ENCODE measurements at regions not wholly inside any gene's neighbourhood (a gene's known extent, or its start where the extent isn't known, plus 50 kb on each side); places are given as distances from the start of the nearest gene placed in this dataset.

GRCh38 chr2:8125741-8126711 is 555.8 kb upstream of the ID2 start:
- no peak for TF ChIP-seq CTCF (IDR thresholded peaks at IDR 0.05 in 2 of 3, conservative IDR thresholded peaks at IDR 0.05 in 1 of 3; ENCODE audit: insufficient read depth in 2 of 3, low read depth in 1 of 3, low read length in 3 of 3)
- TF ChIP-seq, protein P1, sequence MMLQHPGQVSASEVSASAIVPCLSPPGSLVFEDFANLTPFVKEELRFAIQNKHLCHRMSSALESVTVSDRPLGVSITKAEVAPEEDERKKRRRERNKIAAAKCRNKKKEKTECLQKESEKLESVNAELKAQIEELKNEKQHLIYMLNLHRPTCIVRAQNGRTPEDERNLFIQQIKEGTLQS (IDR thresholded peaks at IDR 0.05): no peak
- TF ChIP-seq, protein P1 (CRISPR knock-in tag; conservative IDR thresholded peaks at IDR 0.05): no peak
- TF ChIP-seq MLX (CRISPR knock-in tag; conservative IDR thresholded peaks at IDR 0.05): no peak
- no peak for TF ChIP-seq POLR2AphosphoS5 (IDR thresholded peaks at IDR 0.05; ENCODE audit: control insufficient read depth, insufficient read depth, low read depth, low read length)
- no peak for TF ChIP-seq PKNOX1 (IDR thresholded peaks at IDR 0.05)
- TF ChIP-seq RB1 (IDR thresholded peaks at IDR 0.05; ENCODE audit: low read depth): no peak
- TF ChIP-seq ZNF518B (CRISPR knock-in tag; IDR thresholded peaks at IDR 0.05): no peak
- TF ChIP-seq TFAM (CRISPR knock-in tag; conservative IDR thresholded peaks at IDR 0.05): no peak
- TF ChIP-seq NEUROD1 (IDR thresholded peaks at IDR 0.05; ENCODE audit: borderline replicate concordance, low read depth, low read length, partially characterized antibody): no peak
- TF ChIP-seq ZNF12 (CRISPR knock-in tag; IDR thresholded peaks at IDR 0.05): no peak

Data from K562 (cell line).